ENCODE measurements at regions not wholly inside any gene's neighbourhood (a gene's known extent, or its start where the extent isn't known, plus 50 kb on each side); places are given as distances from the start of the nearest gene placed in this dataset.
"Not testable (repeated sequence)": the region's sequence is repeated elsewhere in the genome, so short reads cannot be mapped to it uniquely, and the experiment has no call there.

DNA sequence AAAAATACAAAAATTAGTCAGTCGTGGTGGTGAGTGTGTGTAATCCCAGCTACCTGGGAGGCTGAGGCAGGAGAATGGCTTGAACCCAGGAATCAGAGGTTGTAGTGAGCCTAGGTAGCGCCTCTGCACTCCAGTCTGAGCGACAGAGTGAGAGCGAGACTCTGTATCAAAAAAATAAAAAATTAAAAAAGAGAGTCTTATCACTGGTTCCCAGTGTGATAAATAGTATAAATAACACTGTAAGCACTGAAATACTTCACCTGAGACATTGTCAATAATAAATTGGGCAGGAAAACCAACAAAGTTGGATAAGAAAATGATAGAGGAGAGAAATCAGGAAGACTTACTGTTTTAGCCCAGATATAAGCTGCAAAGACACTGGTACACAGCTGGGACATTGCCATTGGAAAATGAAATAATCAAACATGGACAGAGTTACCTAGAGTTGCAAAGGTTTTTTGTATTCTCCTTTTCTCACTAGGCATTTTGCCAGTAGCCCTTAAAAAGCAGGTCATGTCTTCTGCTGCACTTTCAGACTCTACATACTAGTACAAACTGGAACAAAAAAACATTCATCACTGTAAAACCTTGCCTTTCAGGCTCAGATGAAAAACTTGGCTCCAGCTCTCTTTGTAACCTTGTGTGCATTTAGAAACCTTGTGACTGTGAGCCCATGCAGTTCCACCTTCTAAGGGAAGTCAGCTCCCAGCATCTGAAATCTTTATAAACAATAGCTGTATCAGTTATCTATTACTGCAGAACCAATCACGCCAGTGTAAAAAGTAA lies 55.0 kb upstream of the PPP1R2C start:
- peaks cover 11% of the 10 kb centered on the region; the same call in 1 of the 2 replicates for H3K9me3 Mint-ChIP-seq
- H3K36me3 Mint-ChIP-seq (ENCODE audit: low read depth): no peaks in the 10 kb centered on the region
- no peak overlapping the region for H3K4me3 Mint-ChIP-seq
- H3K27me3 Mint-ChIP-seq (ENCODE audit: insufficient read depth): no peaks in the 10 kb centered on the region
- TF ChIP-seq CTCF (IDR thresholded peaks at IDR 0.05): no peak
- no peak for DNase-seq
- H3K4me1 Mint-ChIP-seq (ENCODE audit: low read depth): no peaks in the 10 kb centered on the region
- no peak overlapping the region for H3K27ac Mint-ChIP-seq

DNA sequence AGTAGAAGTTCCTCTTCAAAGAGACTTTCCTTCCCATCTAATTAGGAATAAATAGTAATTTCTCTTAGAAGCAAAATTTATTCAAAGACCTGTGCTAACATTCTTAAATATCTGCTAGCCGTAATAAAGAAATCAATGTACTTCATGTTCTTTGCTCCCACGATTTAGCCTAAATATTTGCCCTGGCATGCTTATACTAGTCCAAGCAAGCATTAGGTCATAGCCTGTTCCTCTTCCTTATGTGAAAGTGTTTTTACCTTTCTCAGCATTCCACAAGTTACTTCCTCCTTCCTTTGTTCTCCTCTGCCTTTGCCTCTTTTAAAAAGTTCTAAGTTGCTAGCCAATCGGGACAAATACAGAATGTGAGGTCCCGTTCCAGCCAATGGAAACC lies 55.6 kb upstream of the PPP1R2C start:
- not testable (repeated sequence) for DNase-seq; H3K4me1 Mint-ChIP-seq (ENCODE audit: low read depth); H3K4me3 Mint-ChIP-seq; H3K27me3 Mint-ChIP-seq (ENCODE audit: insufficient read depth); H3K36me3 Mint-ChIP-seq (ENCODE audit: low read depth); H3K27ac Mint-ChIP-seq
- H3K9me3 Mint-ChIP-seq: peaks cover 11% of the 10 kb centered on the region; the same call in 1 of the 2 replicates

DNA sequence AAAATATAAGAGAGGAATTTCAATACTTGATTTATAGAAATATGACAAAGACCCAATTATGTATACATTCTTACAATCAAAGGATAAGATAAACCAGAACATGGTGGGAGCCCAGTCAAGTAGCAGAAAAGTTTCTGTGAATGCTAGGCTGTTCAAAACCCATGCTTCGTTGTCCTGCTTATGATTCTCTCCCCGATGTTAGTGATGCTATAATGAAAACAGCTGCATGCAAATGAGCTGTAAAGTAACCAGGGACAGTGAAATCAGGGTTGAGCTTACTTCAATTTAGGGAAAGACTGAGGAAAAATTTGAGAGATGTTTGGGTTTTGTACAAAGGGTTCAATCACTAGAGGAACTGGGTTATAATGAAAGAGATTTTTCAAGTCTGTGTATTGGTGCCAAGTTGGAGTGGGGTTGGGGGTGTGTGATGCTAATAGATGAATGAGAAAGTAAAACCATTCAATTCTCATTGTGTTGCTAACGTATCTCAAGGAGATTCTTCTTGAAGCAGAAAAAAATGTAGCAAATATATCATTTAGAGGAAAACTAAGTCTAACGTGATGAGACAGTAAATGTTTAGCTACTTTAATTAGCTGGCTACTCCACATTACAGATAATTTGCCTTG lies 59.3 kb upstream of the PPP1R2C start:
- Mint-ChIP-seq H3K27ac (no peak overlapping the region), H3K27me3 (ENCODE audit: insufficient read depth) (no peaks in the 10 kb centered on the region), H3K4me3 (no peak overlapping the region), H3K36me3 (ENCODE audit: low read depth) (no peaks in the 10 kb centered on the region), H3K4me1 (ENCODE audit: low read depth) (no peaks in the 10 kb centered on the region), H3K9me3 (peaks cover 6% of the 10 kb centered on the region; the same call in 1 of the 2 replicates)
- TF ChIP-seq CTCF (IDR thresholded peaks at IDR 0.05): no peak
- DNase-seq: no peak

DNA sequence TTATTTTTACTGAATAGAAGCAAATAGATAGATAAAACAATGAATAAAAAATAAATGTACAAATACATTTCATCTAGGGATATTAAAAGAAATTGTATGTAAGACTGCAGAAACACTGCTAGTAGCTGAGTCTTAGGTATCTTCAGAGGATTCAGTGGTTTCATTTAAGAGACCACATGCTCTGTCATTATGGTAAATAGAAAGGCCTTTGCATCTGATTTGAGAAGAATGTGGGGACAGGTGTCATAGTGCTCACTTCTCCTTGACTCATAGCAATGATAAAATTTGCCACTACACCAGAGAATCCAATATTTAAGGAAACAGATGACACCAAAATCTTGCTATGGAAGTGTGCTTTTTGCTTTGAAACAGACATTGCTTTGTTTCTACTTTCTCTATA lies 59.8 kb upstream of the PPP1R2C start:
- Mint-ChIP-seq H3K9me3 (peaks cover 6% of the 10 kb centered on the region; the same call in 1 of the 2 replicates), H3K27ac (no peak overlapping the region), H3K27me3 (ENCODE audit: insufficient read depth) (no peaks in the 10 kb centered on the region), H3K4me1 (ENCODE audit: low read depth) (no peaks in the 10 kb centered on the region), H3K36me3 (ENCODE audit: low read depth) (no peaks in the 10 kb centered on the region), H3K4me3 (no peak overlapping the region)
- TF ChIP-seq CTCF (IDR thresholded peaks at IDR 0.05): no peak
- DNase-seq: no peak

GRCh38 chrX:42839632-42840031 lies 61.7 kb upstream of the PPP1R2C start:
- DNase-seq: no peak
- Mint-ChIP-seq H3K27me3 (ENCODE audit: insufficient read depth) (no peaks in the 10 kb centered on the region), H3K9me3 (peaks cover 5% of the 10 kb centered on the region), H3K27ac (no peak overlapping the region), H3K4me3 (no peak overlapping the region), H3K4me1 (ENCODE audit: low read depth) (no peaks in the 10 kb centered on the region), H3K36me3 (ENCODE audit: low read depth) (no peaks in the 10 kb centered on the region)
- no peak for TF ChIP-seq CTCF (IDR thresholded peaks at IDR 0.05)

- Mint-ChIP-seq H3K9me3 (peaks cover 9% of the 10 kb centered on the region), H3K27ac (no peak overlapping the region), H3K36me3 (ENCODE audit: low read depth) (no peaks in the 10 kb centered on the region), H3K4me1 (ENCODE audit: low read depth) (no peaks in the 10 kb centered on the region), H3K27me3 (ENCODE audit: insufficient read depth) (no peaks in the 10 kb centered on the region), H3K4me3 (no peak overlapping the region)
- no peak for TF ChIP-seq CTCF (IDR thresholded peaks at IDR 0.05)
- DNase-seq: no peak
These were observed 68.8 kb upstream of the PPP1R2C start for GRCh38 chrX:42846741-42847140.

All from HFFc6 (cell line).